Neural crest cell (in vitro differentiated cells): ENCODE measurements at regions not wholly inside any gene's neighbourhood (a gene's known extent, or its start where the extent isn't known, plus 50 kb on each side); places are given as distances from the start of the nearest gene placed in this dataset.

Source experiments
- DNase-seq: peaks from one replicate; pipeline ENCODE4 v3.0.0; 2021; ENCODE audit warnings: low read depth, mixed read lengths, low spot score
- H3K27ac Mint-ChIP-seq: one replicate; pipeline ENCODE4 v1.8.0; 2021; ENCODE audit warnings: mild to moderate bottlenecking, mixed read lengths; ENCODE audit not compliant: unreplicated experiment
- H3K27me3 Mint-ChIP-seq: 2 replicates; pipeline ENCODE4 v1.8.0; 2021; ENCODE audit warnings: low read depth, mild to moderate bottlenecking, mixed read lengths
- H3K36me3 Mint-ChIP-seq: 2 replicates; pipeline ENCODE4 v1.8.0; 2021; ENCODE audit warnings: low read depth, mild to moderate bottlenecking, mixed read lengths
- H3K4me1 Mint-ChIP-seq: 2 replicates; pipeline ENCODE4 v1.8.0; 2021; ENCODE audit warnings: mixed read lengths
- H3K4me3 Mint-ChIP-seq: one replicate; pipeline ENCODE4 v1.8.0; 2021; ENCODE audit warnings: mild to moderate bottlenecking, mixed read lengths
- H3K9me3 Mint-ChIP-seq: 2 replicates; pipeline ENCODE4 v1.8.0; 2021; ENCODE audit warnings: mixed read lengths
- TF ChIP-seq, protein P1 (sequence below): fragments of 200-600 bp; sonication (generic); conservative IDR thresholded peaks from 2 replicates; pipeline ENCODE4 v1.5.0; 2021; ENCODE audit warnings: antibody characterized with exemption, mild to moderate bottlenecking

DNA sequence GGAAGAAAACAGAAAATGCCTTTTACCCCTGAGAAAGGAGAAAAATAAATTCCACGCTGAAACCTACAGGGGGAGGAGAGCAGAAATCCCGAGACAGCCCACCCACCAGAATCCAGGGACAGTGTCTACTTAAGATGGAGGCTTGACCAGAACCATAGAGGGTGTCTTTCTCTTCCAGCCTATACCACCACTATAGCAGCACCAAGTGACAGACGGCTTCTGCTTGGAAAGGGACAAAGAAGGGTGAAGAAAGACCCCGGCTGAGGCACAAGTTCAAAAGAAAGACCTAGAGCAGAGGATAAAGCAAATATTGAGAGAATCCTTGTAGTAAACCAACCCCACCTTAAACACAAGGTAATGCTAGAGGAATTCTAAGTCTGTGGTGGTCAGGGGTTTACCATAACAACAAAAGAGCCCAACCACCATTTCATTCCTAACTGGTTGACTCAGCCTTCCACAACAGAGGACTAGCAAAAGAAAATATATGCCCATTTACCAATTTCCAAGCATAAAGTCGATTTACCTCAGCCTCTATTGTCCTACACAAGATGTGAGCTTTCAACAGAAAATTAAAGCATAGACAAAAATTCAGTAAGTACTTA lies 105.3 kb upstream of the FOXG1 start:
- H3K9me3 Mint-ChIP-seq: no peaks in the 10 kb centered on the region
- H3K27ac Mint-ChIP-seq: no peak overlapping the region
- TF ChIP-seq, protein P1, sequence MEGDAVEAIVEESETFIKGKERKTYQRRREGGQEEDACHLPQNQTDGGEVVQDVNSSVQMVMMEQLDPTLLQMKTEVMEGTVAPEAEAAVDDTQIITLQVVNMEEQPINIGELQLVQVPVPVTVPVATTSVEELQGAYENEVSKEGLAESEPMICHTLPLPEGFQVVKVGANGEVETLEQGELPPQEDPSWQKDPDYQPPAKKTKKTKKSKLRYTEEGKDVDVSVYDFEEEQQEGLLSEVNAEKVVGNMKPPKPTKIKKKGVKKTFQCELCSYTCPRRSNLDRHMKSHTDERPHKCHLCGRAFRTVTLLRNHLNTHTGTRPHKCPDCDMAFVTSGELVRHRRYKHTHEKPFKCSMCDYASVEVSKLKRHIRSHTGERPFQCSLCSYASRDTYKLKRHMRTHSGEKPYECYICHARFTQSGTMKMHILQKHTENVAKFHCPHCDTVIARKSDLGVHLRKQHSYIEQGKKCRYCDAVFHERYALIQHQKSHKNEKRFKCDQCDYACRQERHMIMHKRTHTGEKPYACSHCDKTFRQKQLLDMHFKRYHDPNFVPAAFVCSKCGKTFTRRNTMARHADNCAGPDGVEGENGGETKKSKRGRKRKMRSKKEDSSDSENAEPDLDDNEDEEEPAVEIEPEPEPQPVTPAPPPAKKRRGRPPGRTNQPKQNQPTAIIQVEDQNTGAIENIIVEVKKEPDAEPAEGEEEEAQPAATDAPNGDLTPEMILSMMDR: no peak
- H3K4me3 Mint-ChIP-seq: no peak overlapping the region
- no peaks in the 10 kb centered on the region for H3K36me3 Mint-ChIP-seq
- no peaks in the 10 kb centered on the region for H3K27me3 Mint-ChIP-seq
- no peak for DNase-seq
- no peaks in the 10 kb centered on the region for H3K4me1 Mint-ChIP-seq

DNA sequence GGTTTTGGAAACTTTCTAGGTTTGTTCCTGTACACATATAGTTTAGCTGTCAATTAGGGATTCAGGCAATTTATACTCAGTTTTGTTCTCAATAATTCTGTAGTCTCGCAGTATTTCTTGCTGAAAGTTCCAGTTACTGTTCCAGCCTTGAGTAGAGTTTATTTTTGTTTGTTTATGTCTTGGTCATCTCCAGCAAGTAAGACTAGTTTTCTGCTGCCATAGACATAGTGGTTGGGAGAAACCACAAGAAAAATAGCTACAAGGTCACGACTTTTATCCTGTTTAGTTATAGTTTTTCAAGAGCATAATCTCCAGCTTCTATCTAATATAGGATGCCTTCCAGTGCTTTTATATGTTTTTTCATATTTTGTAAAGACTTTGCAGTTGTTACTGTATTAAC lies 99.6 kb upstream of the FOXG1 start:
- Mint-ChIP-seq H3K9me3 (no peaks in the 10 kb centered on the region), H3K4me1 (no peaks in the 10 kb centered on the region), H3K4me3 (no peak overlapping the region), H3K27ac (no peak overlapping the region), H3K27me3 (no peaks in the 10 kb centered on the region), H3K36me3 (no peaks in the 10 kb centered on the region)
- TF ChIP-seq, protein P1: no peak
- DNase-seq: no peak

DNA sequence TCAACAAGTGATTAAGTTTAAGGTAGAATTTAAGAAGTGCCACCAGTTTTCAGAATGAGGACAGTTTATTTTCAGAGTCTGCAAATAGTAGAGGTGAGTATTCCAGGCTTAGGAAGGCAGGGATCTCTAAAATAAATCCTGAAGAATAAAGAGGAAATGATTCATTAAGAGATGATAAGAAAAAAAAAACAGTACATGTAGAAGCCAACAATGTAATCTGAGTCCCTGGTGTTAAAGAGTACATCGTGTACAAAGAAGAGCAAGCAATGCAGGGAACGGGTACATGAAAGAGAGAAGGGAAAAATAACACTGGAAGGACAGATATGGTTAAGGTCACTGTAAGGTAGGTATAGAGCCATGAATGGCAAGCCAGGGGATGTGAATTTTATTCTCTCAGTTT lies 95.2 kb upstream of the FOXG1 start:
- H3K4me3 Mint-ChIP-seq: no peak overlapping the region
- H3K27me3 Mint-ChIP-seq: no peaks in the 10 kb centered on the region
- no peaks in the 10 kb centered on the region for H3K36me3 Mint-ChIP-seq
- no peaks in the 10 kb centered on the region for H3K4me1 Mint-ChIP-seq
- no peak overlapping the region for H3K27ac Mint-ChIP-seq
- TF ChIP-seq, protein P1: no peak
- H3K9me3 Mint-ChIP-seq: no peaks in the 10 kb centered on the region
- DNase-seq: no peak

DNA sequence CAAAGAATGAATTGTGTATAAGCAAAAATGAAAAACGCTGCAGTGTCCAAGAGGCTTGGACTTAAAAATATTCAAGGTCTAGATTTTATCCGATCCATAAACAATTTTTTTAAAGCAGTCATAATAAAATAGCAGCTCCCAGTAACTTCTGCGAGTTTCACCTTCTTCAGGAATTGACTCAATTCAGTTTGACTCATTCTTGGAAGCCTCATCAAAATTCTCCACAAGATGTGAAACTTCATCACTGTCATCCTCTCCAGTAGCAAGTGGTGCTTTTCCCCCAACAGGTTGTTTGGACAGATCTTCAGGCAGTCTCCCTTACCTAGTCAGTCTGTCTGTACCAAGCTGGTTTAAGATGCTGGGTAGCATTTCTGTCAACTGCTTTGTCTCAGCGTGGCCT lies 93.5 kb upstream of the FOXG1 start:
- TF ChIP-seq, protein P1: no peak
- H3K27ac Mint-ChIP-seq: no peak overlapping the region

DNA sequence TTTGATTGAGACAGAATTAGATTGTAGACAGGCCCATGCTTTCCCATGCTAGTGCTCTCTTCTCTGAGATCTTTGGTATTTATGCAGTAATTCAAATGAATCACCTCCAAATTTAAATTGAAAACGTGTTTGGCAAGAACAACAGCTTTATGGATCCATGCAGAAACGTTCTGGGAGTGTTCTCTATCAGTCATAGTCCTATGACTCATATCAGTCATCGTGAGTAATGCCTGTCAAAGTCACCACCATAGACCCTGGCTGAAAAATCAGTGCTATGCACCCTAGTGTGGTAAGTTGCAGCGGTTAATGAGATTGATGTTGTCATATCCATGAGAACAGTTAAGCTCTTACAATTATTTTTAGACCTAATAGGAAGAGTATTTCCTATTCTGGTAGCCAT lies 90.1 kb upstream of the FOXG1 start:
- Mint-ChIP-seq H3K4me1 (no peaks in the 10 kb centered on the region), H3K9me3 (no peaks in the 10 kb centered on the region), H3K4me3 (no peak overlapping the region), H3K27me3 (no peaks in the 10 kb centered on the region), H3K27ac (no peak overlapping the region), H3K36me3 (no peaks in the 10 kb centered on the region)
- TF ChIP-seq, protein P1: no peak
- DNase-seq: no peak

More for the DNA sequence above, 93.5 kb upstream of the FOXG1 start:
- Mint-ChIP-seq H3K27me3 (no peaks in the 10 kb centered on the region), H3K4me1 (no peaks in the 10 kb centered on the region), H3K9me3 (no peaks in the 10 kb centered on the region), H3K4me3 (no peak overlapping the region), H3K36me3 (no peaks in the 10 kb centered on the region)
- no peak for DNase-seq
